Activated T-helper 2 cell treated with anti-CD3 and anti-CD28 coated beads, Interferon-gamma antibody, Interleukin-2, Interleukin-4, amounts not matched to agents 10 μg/mL and 5 μg/mL and 100 μg/mL, durations not matched to agents 14 hours and 24 hours and 36 hours (primary cell): ENCODE measurements at regions not wholly inside any gene's neighbourhood (a gene's known extent, or its start where the extent isn't known, plus 50 kb on each side); places are given as distances from the start of the nearest gene placed in this dataset.

Source experiments
- DNase-seq: peaks from one replicate; pipeline ENCODE4 v3.0.0; 2021; ENCODE audit warnings: low spot score
- H3K27ac Mint-ChIP-seq: one replicate; pipeline ENCODE4 v1.8.0; 2021; ENCODE audit warnings: mixed read lengths
- H3K27me3 Mint-ChIP-seq: one replicate; pipeline ENCODE4 v1.8.0; 2021; ENCODE audit warnings: low read depth, mixed read lengths
- H3K36me3 Mint-ChIP-seq: one replicate; pipeline ENCODE4 v1.8.0; 2021; ENCODE audit warnings: low read depth, mixed read lengths
- H3K4me1 Mint-ChIP-seq: one replicate; pipeline ENCODE4 v1.8.0; 2021; ENCODE audit warnings: low read depth, mixed read lengths
- H3K4me3 Mint-ChIP-seq: one replicate; pipeline ENCODE4 v1.8.0; 2021; ENCODE audit warnings: low read depth, mild to moderate bottlenecking, moderate library complexity, mixed read lengths
- H3K9me3 Mint-ChIP-seq: one replicate; pipeline ENCODE4 v1.8.0; 2021; ENCODE audit warnings: mixed read lengths
- intact Hi-C: fragments of 100-400 bp; cut with micrococcal nuclease; formaldehyde crosslinking; loops from one replicate; pipeline ENCODE4 v1.15.1; 2023

GRCh38 chr21:16750926-16751325, 761.9 kb upstream of the CXADR start:
- Mint-ChIP-seq H3K9me3 (peaks cover 38% of the 10 kb centered on the region), H3K4me1 (no peaks in the 10 kb centered on the region), H3K36me3 (no peaks in the 10 kb centered on the region), H3K4me3 (no peak overlapping the region), H3K27me3 (no peaks in the 10 kb centered on the region), H3K27ac (no peak overlapping the region)
- DNase-seq, result no peak
- intact Hi-C loops, result no loop called here

GRCh38 chr21:16751695-16752474, 761.0 kb upstream of the CXADR start:
- no peak for DNase-seq
- no peak overlapping the region for H3K4me3 Mint-ChIP-seq
- H3K36me3 Mint-ChIP-seq, result no peaks in the 10 kb centered on the region
- H3K27ac Mint-ChIP-seq, result no peak overlapping the region
- intact Hi-C loops, result no loop called here
- H3K27me3 Mint-ChIP-seq, result no peaks in the 10 kb centered on the region
- peaks cover 43% of the 10 kb centered on the region for H3K9me3 Mint-ChIP-seq
- H3K4me1 Mint-ChIP-seq, result no peaks in the 10 kb centered on the region

GRCh38 chr21:16752475-16752857, 760.4 kb upstream of the CXADR start:
- no peak overlapping the region for H3K4me3 Mint-ChIP-seq
- peaks cover 46% of the 10 kb centered on the region for H3K9me3 Mint-ChIP-seq
- H3K36me3 Mint-ChIP-seq, result no peaks in the 10 kb centered on the region
- H3K4me1 Mint-ChIP-seq, result no peaks in the 10 kb centered on the region
- H3K27me3 Mint-ChIP-seq, result no peaks in the 10 kb centered on the region
- intact Hi-C loops, result no loop called here
- no peak overlapping the region for H3K27ac Mint-ChIP-seq
- no peak for DNase-seq

DNA sequence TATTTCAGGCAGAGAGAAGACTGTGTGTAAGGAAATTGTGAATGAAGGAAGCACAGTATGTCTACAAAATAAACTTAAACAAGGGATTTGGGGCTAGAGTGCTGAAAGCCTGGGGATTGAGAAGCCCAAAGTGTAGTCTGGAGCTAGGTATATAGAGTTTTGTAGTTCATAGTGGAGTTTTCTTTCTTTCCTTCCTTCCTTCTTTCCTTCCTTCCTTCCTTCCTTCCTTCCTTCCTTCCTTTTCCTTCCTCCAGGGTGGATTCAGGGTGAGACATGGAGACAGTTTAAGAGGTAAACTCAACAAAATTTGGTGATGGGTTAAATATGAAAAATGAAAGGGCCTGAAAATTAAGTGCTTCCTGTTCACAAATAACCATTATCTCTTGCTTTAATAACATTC, 757.8 kb upstream of the CXADR start:
- intact Hi-C loops, result no loop called here
- DNase-seq, result no peak
- Mint-ChIP-seq H3K36me3 (no peaks in the 10 kb centered on the region), H3K27ac (no peak overlapping the region), H3K9me3 (peaks cover 36% of the 10 kb centered on the region), H3K27me3 (no peaks in the 10 kb centered on the region), H3K4me3 (no peak overlapping the region), H3K4me1 (no peaks in the 10 kb centered on the region)

DNA sequence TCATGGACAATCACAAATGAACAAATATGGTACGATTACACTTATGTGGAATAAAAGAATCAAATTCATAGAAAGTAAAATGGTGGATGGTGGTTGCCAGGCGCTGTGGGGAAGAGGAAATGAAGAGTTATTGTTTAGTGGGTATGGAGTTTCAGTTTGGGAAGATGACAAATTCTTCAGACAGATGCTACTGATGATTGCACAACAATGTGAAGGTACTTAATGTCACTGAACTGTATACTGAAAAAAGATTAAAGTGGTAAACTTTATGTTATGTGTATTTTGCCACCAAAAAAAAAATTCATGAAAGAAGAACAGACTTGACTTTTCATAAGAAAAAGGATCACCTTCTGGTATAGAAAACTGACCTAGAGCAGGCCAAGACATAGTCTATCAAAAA, 745.6 kb upstream of the CXADR start:
- no peak for DNase-seq
- intact Hi-C loops, result no loop called here
- no peaks in the 10 kb centered on the region for H3K27me3 Mint-ChIP-seq
- no peak overlapping the region for H3K4me3 Mint-ChIP-seq
- H3K4me1 Mint-ChIP-seq, result no peaks in the 10 kb centered on the region
- no peaks in the 10 kb centered on the region for H3K36me3 Mint-ChIP-seq
- H3K9me3 Mint-ChIP-seq, result peaks cover 29% of the 10 kb centered on the region
- no peak overlapping the region for H3K27ac Mint-ChIP-seq

DNA sequence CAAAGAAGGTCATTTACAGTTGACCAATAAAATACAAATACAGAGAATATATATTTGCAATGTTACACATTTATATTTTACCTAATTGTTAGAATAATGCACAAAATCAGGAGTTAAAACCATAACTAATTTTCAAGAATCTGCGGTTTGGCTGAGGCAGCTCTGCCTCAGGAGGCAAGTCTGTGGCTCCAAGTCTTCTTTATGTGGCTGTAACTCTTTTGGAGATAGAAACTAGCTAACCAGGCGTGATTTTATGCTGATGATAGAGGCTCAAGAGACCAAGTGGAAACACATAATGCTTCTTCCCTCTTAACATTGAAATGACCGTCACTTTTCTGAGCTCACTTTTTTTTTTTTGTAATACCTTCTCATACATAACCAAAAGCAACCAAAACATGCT, 744.7 kb upstream of the CXADR start:
- Mint-ChIP-seq H3K4me1 (no peaks in the 10 kb centered on the region), H3K27ac (no peak overlapping the region), H3K4me3 (no peak overlapping the region), H3K36me3 (no peaks in the 10 kb centered on the region), H3K27me3 (no peaks in the 10 kb centered on the region), H3K9me3 (peaks cover 36% of the 10 kb centered on the region)
- no peak for DNase-seq
- intact Hi-C loops, result no loop called here

GRCh38 chr21:16770266-16770665, 742.6 kb upstream of the CXADR start:
- no peak for DNase-seq
- intact Hi-C loops, result no loop called here
- no peaks in the 10 kb centered on the region for H3K4me1 Mint-ChIP-seq
- peaks cover 41% of the 10 kb centered on the region for H3K9me3 Mint-ChIP-seq
- H3K4me3 Mint-ChIP-seq, result no peak overlapping the region
- H3K27ac Mint-ChIP-seq, result no peak overlapping the region
- no peaks in the 10 kb centered on the region for H3K36me3 Mint-ChIP-seq
- no peaks in the 10 kb centered on the region for H3K27me3 Mint-ChIP-seq

DNA sequence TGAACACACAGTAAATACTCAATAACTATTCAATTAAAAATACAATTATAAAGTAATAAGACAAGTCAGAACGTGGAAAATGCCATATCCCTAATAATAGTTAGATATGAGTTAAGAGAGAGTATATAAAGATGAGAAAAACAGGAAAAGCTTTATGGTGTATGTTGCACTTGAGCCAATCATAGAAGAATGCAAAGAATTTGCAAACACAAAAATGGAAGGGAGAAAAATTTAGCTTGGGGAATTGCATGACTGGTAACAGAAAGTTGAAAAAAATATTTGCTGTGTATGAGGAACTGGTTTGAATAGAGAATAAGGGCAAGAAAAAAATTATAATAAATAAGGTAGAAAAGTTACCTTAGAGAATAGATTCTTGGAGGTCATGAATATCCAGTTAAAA, 739.6 kb upstream of the CXADR start:
- Mint-ChIP-seq H3K4me3 (no peak overlapping the region), H3K4me1 (no peaks in the 10 kb centered on the region), H3K27me3 (no peaks in the 10 kb centered on the region), H3K9me3 (peaks cover 41% of the 10 kb centered on the region), H3K36me3 (no peaks in the 10 kb centered on the region), H3K27ac (no peak overlapping the region)
- intact Hi-C loops, result no loop called here
- no peak for DNase-seq

GRCh38 chr21:16775076-16775475, 737.8 kb upstream of the CXADR start:
- Mint-ChIP-seq H3K36me3 (no peaks in the 10 kb centered on the region), H3K4me3 (no peak overlapping the region), H3K9me3 (peaks cover 48% of the 10 kb centered on the region), H3K27ac (peak overlapping the region; percentile 36), H3K4me1 (no peaks in the 10 kb centered on the region), H3K27me3 (no peaks in the 10 kb centered on the region)
- DNase-seq, result no peak
- intact Hi-C loops, result no loop called here

DNA sequence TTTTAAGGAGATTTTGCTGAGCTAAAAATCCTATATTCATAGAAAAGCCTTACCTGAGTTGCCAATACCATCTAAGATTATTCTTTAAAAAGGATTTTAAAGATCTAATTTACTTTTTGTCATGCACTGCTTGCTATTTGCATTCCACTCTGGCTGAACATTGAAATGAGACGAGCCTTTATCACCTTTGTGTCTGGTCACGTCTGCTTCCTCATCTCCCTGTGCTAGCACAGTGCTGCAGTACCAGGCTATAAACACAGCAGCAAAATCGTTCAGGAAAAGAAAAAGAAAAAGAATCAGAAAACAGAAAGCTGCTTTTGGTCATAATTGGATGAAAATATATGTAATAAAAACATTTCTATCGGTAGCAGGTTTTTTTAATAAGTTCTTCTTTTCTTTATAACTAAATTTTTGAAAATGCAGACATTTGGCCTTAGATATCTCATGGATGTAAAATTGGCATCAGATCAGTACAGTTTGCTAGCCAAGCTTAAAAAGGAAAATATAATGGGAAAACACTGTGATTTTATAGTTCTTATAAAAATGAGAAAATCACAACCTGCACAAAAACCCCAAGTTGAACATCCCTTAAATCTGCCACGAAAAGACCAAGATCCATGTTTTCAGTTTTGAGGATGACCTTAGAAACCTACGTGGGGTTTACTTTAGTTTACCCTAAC, 735.7 kb upstream of the CXADR start:
- H3K27ac Mint-ChIP-seq, result no peak overlapping the region
- intact Hi-C loops, result no loop called here
- no peaks in the 10 kb centered on the region for H3K27me3 Mint-ChIP-seq
- no peak for DNase-seq
- H3K9me3 Mint-ChIP-seq, result peaks cover 60% of the 10 kb centered on the region
- no peak overlapping the region for H3K4me3 Mint-ChIP-seq
- H3K4me1 Mint-ChIP-seq, result no peaks in the 10 kb centered on the region
- no peaks in the 10 kb centered on the region for H3K36me3 Mint-ChIP-seq

DNA sequence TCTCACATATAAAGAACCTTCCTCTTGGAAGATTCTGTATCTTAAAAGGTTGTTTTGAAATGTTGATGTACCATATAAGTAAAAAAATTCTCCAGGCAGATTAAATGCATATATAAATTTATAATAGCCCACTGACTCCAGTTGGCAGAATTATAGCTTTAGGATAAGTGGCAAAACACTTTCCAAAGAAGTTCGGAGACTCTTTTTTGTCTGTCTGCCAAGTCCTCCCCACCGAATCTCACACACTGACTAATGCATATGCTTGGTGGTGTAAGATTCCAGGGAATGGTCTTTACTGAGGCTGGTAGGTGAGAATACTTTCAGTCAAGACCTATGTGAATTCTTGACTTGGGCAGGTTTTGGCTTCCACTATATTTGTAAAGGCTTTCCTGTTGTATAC, 724.3 kb upstream of the CXADR start:
- Mint-ChIP-seq H3K27ac (no peak overlapping the region), H3K9me3 (peaks cover 44% of the 10 kb centered on the region)
- intact Hi-C loops, result no loop called here

DNA sequence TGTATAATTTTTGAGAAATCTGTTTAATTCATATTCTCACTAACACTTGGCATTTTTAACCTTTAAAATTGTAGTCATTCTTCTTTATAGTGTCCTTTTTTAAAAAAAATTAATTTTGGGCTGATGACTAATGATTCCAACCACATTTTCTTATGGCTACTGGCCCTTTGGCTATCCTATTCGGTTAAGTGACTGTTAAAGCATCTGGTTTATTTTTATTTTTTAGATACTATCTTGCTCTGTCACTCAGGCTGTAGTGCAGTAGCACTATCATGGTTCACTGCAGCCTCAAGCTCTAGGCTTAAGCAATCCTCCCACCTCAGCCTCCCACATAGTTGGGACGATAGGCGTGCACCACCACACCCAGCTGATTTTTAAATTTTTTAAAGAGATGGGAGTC, 723.2 kb upstream of the CXADR start:
- Mint-ChIP-seq H3K27ac (no peak overlapping the region), H3K4me3 (no peak overlapping the region), H3K27me3 (no peaks in the 10 kb centered on the region), H3K36me3 (no peaks in the 10 kb centered on the region), H3K9me3 (peaks cover 34% of the 10 kb centered on the region), H3K4me1 (no peaks in the 10 kb centered on the region)
- intact Hi-C loops, result no loop called here
- DNase-seq, result no peak

More for the DNA sequence above, 724.3 kb upstream of the CXADR start:
- H3K36me3 Mint-ChIP-seq, result no peaks in the 10 kb centered on the region
- H3K4me3 Mint-ChIP-seq, result no peak overlapping the region
- no peak for DNase-seq
- no peaks in the 10 kb centered on the region for H3K4me1 Mint-ChIP-seq
- no peaks in the 10 kb centered on the region for H3K27me3 Mint-ChIP-seq

DNA sequence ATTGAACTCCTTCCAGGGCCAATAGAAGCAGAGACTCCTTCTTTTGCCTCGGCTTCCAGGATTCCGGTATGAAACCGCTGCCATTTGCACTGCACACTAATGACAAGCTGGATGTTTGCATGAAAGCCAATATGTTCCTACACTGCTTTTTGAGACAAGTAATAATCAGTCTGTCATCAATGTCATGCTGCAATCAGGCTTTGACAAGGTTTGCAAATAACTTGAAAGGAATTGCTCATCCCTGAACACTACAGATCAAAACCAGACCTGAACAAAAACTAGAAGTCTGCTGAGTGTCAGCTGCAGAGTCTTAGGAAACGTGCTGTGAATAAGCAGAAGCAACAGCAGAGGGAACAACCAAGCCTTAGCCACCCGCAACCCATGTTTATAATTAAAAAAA, 720.7 kb upstream of the CXADR start:
- H3K4me3 Mint-ChIP-seq, result no peak overlapping the region
- no peak overlapping the region for H3K27ac Mint-ChIP-seq
- H3K36me3 Mint-ChIP-seq, result no peaks in the 10 kb centered on the region
- H3K9me3 Mint-ChIP-seq, result peaks cover 15% of the 10 kb centered on the region
- no peak for DNase-seq
- H3K27me3 Mint-ChIP-seq, result no peaks in the 10 kb centered on the region
- intact Hi-C loops, result no loop called here
- no peaks in the 10 kb centered on the region for H3K4me1 Mint-ChIP-seq
